H1 (cell line): ENCODE measurements at regions not wholly inside any gene's neighbourhood (a gene's known extent, or its start where the extent isn't known, plus 50 kb on each side); places are given as distances from the start of the nearest gene placed in this dataset.

Source experiments
- CTCF ChIA-PET: fragments of 300-600 bp; sonication (Branson Sonifier 250); formaldehyde crosslinking; loops from one replicate; lab custom pipeline; 2021; ENCODE audit not compliant: partially characterized antibody; lab: Charles Lee
- POLR2A ChIA-PET: fragments of 300-600 bp; sonication (Branson Sonifier 250); formaldehyde crosslinking; loops from one replicate; lab custom pipeline; 2021; ENCODE audit warnings: inconsistent platforms; ENCODE audit not compliant: partially characterized antibody; lab: Charles Lee
- DNase-seq, 2 experiments: peaks; one replicate each; pipeline versions ENCODE4 v3.0.0 to v3.0.0-alpha.2; 2010 to 2022; ENCODE audit warnings: low spot score in 2 of 2, low read depth in 1 of 2, mixed read lengths in 1 of 2
- FAIRE-seq: peaks from 2 replicates; lab custom pipeline; 2011; peaks lifted over from hg19 to GRCh38; lab: Jason Lieb, UNC
- H2AFZ ChIP-seq: 2 replicates; pipeline ENCODE4 v1.8.1; 2012; ENCODE audit warnings: low read length, inconsistent platforms
- H2AK5ac ChIP-seq: 2 replicates; pipeline ENCODE4 v1.6.1; 2013; ENCODE audit warnings: low read depth, low read length
- H2BK120ac ChIP-seq: replicated peaks from 2 replicates; pipeline ENCODE3; 2013; ENCODE audit warnings: low read depth, low read length, inconsistent platforms
- H2BK12ac ChIP-seq: 2 replicates; pipeline ENCODE4 v1.6.1; 2013; ENCODE audit warnings: low read depth, low read length
- H2BK15ac ChIP-seq: 2 replicates; pipeline ENCODE4 v1.6.1; 2013; ENCODE audit warnings: low read length
- H2BK20ac ChIP-seq: 2 replicates; pipeline ENCODE4 v1.6.1; 2013; ENCODE audit warnings: low read length
- H2BK5ac ChIP-seq: 2 replicates; pipeline ENCODE4 v1.6.1; 2013; ENCODE audit warnings: low read depth, low read length
- H3K14ac ChIP-seq: 2 replicates; pipeline ENCODE4 v1.6.1; 2013; ENCODE audit warnings: inconsistent platforms; ENCODE audit not compliant: insufficient read length
- H3K18ac ChIP-seq: 2 replicates; pipeline ENCODE4 v1.6.1; 2013; ENCODE audit warnings: low read length; ENCODE audit errors: extremely low read depth
- H3K23ac ChIP-seq: 2 replicates; pipeline ENCODE4 v1.6.1; 2013; ENCODE audit warnings: inconsistent platforms; ENCODE audit not compliant: insufficient read length
- H3K23me2 ChIP-seq: 2 replicates; pipeline ENCODE4 v1.6.1; 2013; ENCODE audit warnings: low read depth, low read length
- H3K27ac ChIP-seq: 2 replicates; pipeline ENCODE4 v1.6.1; 2011; ENCODE audit warnings: low read depth, low read length, inconsistent platforms
- H3K27me3 ChIP-seq, 4 experiments: replicated peaks in 1 of 4; 1 replicate in 1 of 4; 2 replicates in 3 of 4; pipeline versions ENCODE4 v1.6.1 to v1.8.1; 2011 to 2013; ENCODE audit warnings: low read length in 3 of 4, mild to moderate bottlenecking in 3 of 4, inconsistent platforms in 2 of 4, mixed read lengths in 2 of 4, moderate library complexity in 1 of 4; ENCODE audit not compliant: control insufficient read depth in 3 of 4, insufficient read depth in 3 of 4; ENCODE audit errors: extremely low read depth in 1 of 4
- H3K36me3 ChIP-seq, 4 experiments: 2 replicates each; pipeline versions ENCODE4 v1.6.1 to v1.8.1; 2011 to 2013; ENCODE audit warnings: mild to moderate bottlenecking in 4 of 4, low read length in 3 of 4, moderate library complexity in 2 of 4, control low read depth in 1 of 4, inconsistent platforms in 1 of 4; ENCODE audit not compliant: insufficient read depth in 4 of 4, control insufficient read depth in 2 of 4
- H3K4ac ChIP-seq: replicated peaks from 2 replicates; pipeline ENCODE3; 2013; ENCODE audit warnings: low read length, low read depth, mixed read lengths, inconsistent platforms; ENCODE audit not compliant: insufficient read length
- H3K4me1 ChIP-seq, 4 experiments: replicated peaks in 1 of 4; 1 replicate in 1 of 4; 2 replicates in 3 of 4; pipeline versions ENCODE4 v1.6.1 to v1.8.1; 2011 to 2013; ENCODE audit warnings: low read length in 3 of 4, inconsistent platforms in 2 of 4, mixed read lengths in 1 of 4; ENCODE audit not compliant: insufficient read depth in 4 of 4, control insufficient read depth in 3 of 4
- H3K4me2 ChIP-seq, 2 experiments: 2 replicates each; pipeline versions ENCODE4 v1.6.1 to v1.8.1; 2011 to 2013; ENCODE audit warnings: low read depth in 2 of 2, low read length in 2 of 2, control low read depth in 1 of 2, inconsistent platforms in 1 of 2, mild to moderate bottlenecking in 1 of 2; ENCODE audit not compliant: insufficient read depth in 1 of 2
- H3K4me3 ChIP-seq, 4 experiments: fragments of 200-600, 300-600 bp in 1 of 4; sonication (generic), shearing (Covaris generic), sonication (Bioruptor Twin) in 1 of 4; 2 replicates each; pipeline versions ENCODE4 v1.5.1 to v1.8.1; 2011 to 2016; ENCODE audit warnings: low read length in 4 of 4, low read depth in 3 of 4, control low read depth in 2 of 4, inconsistent platforms in 2 of 4, mild to moderate bottlenecking in 2 of 4, mixed read lengths in 1 of 4, moderate library complexity in 1 of 4; ENCODE audit not compliant: insufficient read depth in 2 of 4; ENCODE audit errors: extremely low read depth in 1 of 4
- H3K56ac ChIP-seq: replicated peaks from 2 replicates; pipeline ENCODE3; 2013; ENCODE audit warnings: low read depth, mild to moderate bottlenecking, mixed read lengths, low read length, inconsistent platforms; ENCODE audit not compliant: insufficient read length
- H3K79me1 ChIP-seq: 2 replicates; pipeline ENCODE4 v1.6.1; 2013; ENCODE audit warnings: low read depth, low read length, control low read depth
- H3K79me2 ChIP-seq, 2 experiments: 2 replicates each; pipeline versions ENCODE4 v1.6.1 to v1.8.1; 2012 to 2013; ENCODE audit warnings: low read length in 2 of 2, mild to moderate bottlenecking in 2 of 2, inconsistent platforms in 1 of 2; ENCODE audit not compliant: insufficient read depth in 2 of 2, control insufficient read depth in 1 of 2
- H3K9ac ChIP-seq, 4 experiments: replicated peaks in 1 of 4; 1 replicate in 1 of 4; 2 replicates in 3 of 4; pipeline versions ENCODE4 v1.6.1 to v1.8.1; 2011 to 2013; ENCODE audit warnings: low read depth in 3 of 4, low read length in 3 of 4, control low read depth in 2 of 4, mild to moderate bottlenecking in 2 of 4, moderate library complexity in 2 of 4, inconsistent platforms in 1 of 4; ENCODE audit errors: extremely low read depth in 1 of 4
- H3K9me3 ChIP-seq, 2 experiments: 2 replicates each; pipeline versions ENCODE4 v1.6.1 to v1.8.1; 2012 to 2013; ENCODE audit warnings: mild to moderate bottlenecking in 2 of 2, moderate library complexity in 2 of 2, control low read depth in 1 of 2, inconsistent platforms in 1 of 2, low read depth in 1 of 2, low read length in 1 of 2, mixed read lengths in 1 of 2; ENCODE audit not compliant: insufficient read depth in 2 of 2
- H4K20me1 ChIP-seq, 2 experiments: replicated peaks in 1 of 2; 2 replicates each; pipeline versions ENCODE3 to v1.8.1; 2011 to 2013; ENCODE audit warnings: inconsistent platforms in 2 of 2, low read length in 2 of 2, mild to moderate bottlenecking in 1 of 2; ENCODE audit not compliant: insufficient read depth in 2 of 2, control insufficient read depth in 1 of 2
- H4K5ac ChIP-seq: 2 replicates; pipeline ENCODE4 v1.6.1; 2013; ENCODE audit warnings: low read length, low read depth, mixed read lengths, inconsistent platforms; ENCODE audit not compliant: insufficient read length
- H4K8ac ChIP-seq: 2 replicates; pipeline ENCODE4 v1.8.0; 2013; ENCODE audit warnings: mild to moderate bottlenecking, moderate library complexity, low read length, inconsistent platforms; ENCODE audit not compliant: insufficient read depth; ENCODE audit errors: extremely low read depth
- H4K91ac ChIP-seq: replicated peaks from 2 replicates; pipeline ENCODE3; 2013; ENCODE audit warnings: low read length, mixed read lengths, inconsistent platforms; ENCODE audit not compliant: insufficient read length
- ATF2 ChIP-seq: IDR thresholded peaks from 2 replicates; pipeline ENCODE4 v1.6.1; 2012; ENCODE audit warnings: low read length, inconsistent platforms
- ATF3 ChIP-seq: IDR thresholded peaks from 2 replicates; pipeline ENCODE4 v1.6.1; 2011; ENCODE audit warnings: low read depth, mild to moderate bottlenecking, low read length; ENCODE audit not compliant: insufficient read depth
- BRCA1 ChIP-seq: IDR thresholded peaks from 2 replicates; pipeline ENCODE4 v1.6.1; 2012; ENCODE audit warnings: low read depth, low read length, improper control_type of control experiment
- CEBPB ChIP-seq: IDR thresholded peaks from 2 replicates; pipeline ENCODE4 v1.6.1; 2012; ENCODE audit warnings: low read depth, low read length
- CREB1 ChIP-seq: IDR thresholded peaks from 2 replicates; pipeline ENCODE4 v1.6.1; 2012; ENCODE audit warnings: inconsistent platforms
- E2F6 ChIP-seq: IDR thresholded peaks from 2 replicates; pipeline ENCODE4 v1.6.1; 2012; ENCODE audit warnings: inconsistent platforms
- HDAC2 ChIP-seq, 2 experiments: fragments of 300-600 bp in 1 of 2; sonication (generic) in 1 of 2; IDR thresholded peaks; 2 replicates each; pipeline ENCODE4 v1.6.1; 2011 to 2012; ENCODE audit warnings: low read depth in 2 of 2, low read length in 2 of 2, mild to moderate bottlenecking in 2 of 2, moderate library complexity in 2 of 2, borderline replicate concordance in 1 of 2, inconsistent platforms in 1 of 2
- JUND ChIP-seq: IDR thresholded peaks from 2 replicates; pipeline ENCODE4 v1.6.1; 2011; ENCODE audit warnings: mild to moderate bottlenecking, improper control_type of control experiment, low read length
- KDM1A ChIP-seq: fragments of 200-600, 300-600 bp; sonication (generic); IDR thresholded peaks from 2 replicates; pipeline ENCODE4 v1.7.1; 2016; ENCODE audit warnings: mild to moderate bottlenecking, low read length, borderline replicate concordance
- KDM4A ChIP-seq: IDR thresholded peaks from one replicate; pipeline ENCODE4 v1.7.1; 2012; ENCODE audit warnings: low read depth, mild to moderate bottlenecking, moderate library complexity, low read length, inconsistent platforms; ENCODE audit not compliant: severe bottlenecking
- NRF1 ChIP-seq: IDR thresholded peaks from 2 replicates; pipeline ENCODE4 v1.6.1; 2011; ENCODE audit warnings: mild to moderate bottlenecking, low read depth, low read length, improper control_type of control experiment
- SP1 ChIP-seq: IDR thresholded peaks from 2 replicates; pipeline ENCODE4 v1.6.1; 2011; ENCODE audit warnings: low read depth, low read length
- ZNF274 ChIP-seq: IDR thresholded peaks from 2 replicates; pipeline ENCODE4 v1.7.0; 2012; ENCODE audit warnings: low read length, borderline replicate concordance; ENCODE audit errors: extremely low read depth
- WGBS, 2 experiments: shearing (Covaris generic) in 1 of 2; methylation state at CpG; one replicate each; pipeline versions ENCODE4 v1.1.6 to v1.1.7; 2013 to 2015; ENCODE audit warnings: low lambda C conversion rate in 2 of 2, mixed read lengths in 2 of 2, inconsistent platforms in 1 of 2, low coverage in 1 of 2, missing lambda C conversion rate in 1 of 2; ENCODE audit not compliant: insufficient replicate concordance in 2 of 2, insufficient coverage in 1 of 2, insufficient read length in 1 of 2; ENCODE audit errors: extremely low coverage in 1 of 2, missing lambda C conversion rate in 1 of 2; 5-methylcytosine and 5-hydroxymethylcytosine counted together

- no peak overlapping the region for H3K56ac ChIP-seq
- no peak overlapping the region for H2BK15ac ChIP-seq
- H3K23ac ChIP-seq: no peak overlapping the region
- H4K5ac ChIP-seq: no peak overlapping the region
- H3K9ac ChIP-seq: no peak overlapping the region
- no peaks in the 10 kb centered on the region for H3K27me3 ChIP-seq
- no peak overlapping the region for H3K18ac ChIP-seq
- no peaks in the 10 kb centered on the region for H3K4me1 ChIP-seq
- FAIRE-seq (no peak), DNase-seq (no peak)
- H3K27ac ChIP-seq: no peak overlapping the region
- no peaks in the 10 kb centered on the region for H3K79me1 ChIP-seq
- H4K8ac ChIP-seq: no peak overlapping the region
- H3K4ac ChIP-seq: no peak overlapping the region
- no peak overlapping the region for H2AK5ac ChIP-seq
- no peaks in the 10 kb centered on the region for H3K79me2 ChIP-seq
- H4K91ac ChIP-seq: no peak overlapping the region
- CTCF ChIA-PET: no interaction called here
- no peak overlapping the region for H3K4me3 ChIP-seq
- H3K36me3 ChIP-seq: no peaks in the 10 kb centered on the region
- no peak overlapping the region for H3K14ac ChIP-seq
- peaks cover 9 to 13% of the 10 kb centered on the region in 2 experiments; a peak in 3 of 4 replicates for H3K9me3 ChIP-seq
- H4K20me1 ChIP-seq: no peaks in the 10 kb centered on the region
- H3K4me2 ChIP-seq: no peak overlapping the region
- no peak overlapping the region for H2BK5ac ChIP-seq
- WGBS, 2 experiments: 95% methylated on average over 5 of the region's 9 CpGs; no CpG with 5 or more reads in 1 of the 2 experiments
- H3K23me2 ChIP-seq: no peaks in the 10 kb centered on the region
- H2BK20ac ChIP-seq: no peak overlapping the region
- no peak overlapping the region for H2BK12ac ChIP-seq
- no peak overlapping the region for H2AFZ ChIP-seq
- POLR2A ChIA-PET: no interaction called here
- no peak overlapping the region for H2BK120ac ChIP-seq
- TF ChIP-seq KDM1A (no peak), NRF1 (no peak), BRCA1 (no peak), CEBPB (no peak), HDAC2 (IDR thresholded peaks at IDR 0.05; ENCODE audit: borderline replicate concordance in 1 of 2, low read depth in 2 of 2, low read length in 2 of 2) (no peak), CREB1 (no peak), ATF2 (no peak), JUND (no peak), E2F6 (no peak), ATF3 (no peak), KDM4A (no peak), ZNF274 (no peak), SP1 (no peak)
Measured at GRCh38 chrX:64698317-64698716, 277.9 kb downstream of the ZC4H2 start.
